OCI-LY3 (cell line): ENCODE measurements at regions not wholly inside any gene's neighbourhood (a gene's known extent, or its start where the extent isn't known, plus 50 kb on each side); places are given as distances from the start of the nearest gene placed in this dataset.
A peak's percentile ranks its signal among the peaks of the same experiment; 100 is the strongest.
"Not testable (repeated sequence)": the region's sequence is repeated elsewhere in the genome, so short reads cannot be mapped to it uniquely, and the experiment has no call there.

Experiments used
- H2AFZ ChIP-seq: fragments of 200-600, 300-600 bp; shearing (Covaris generic); 2 replicates; pipeline ENCODE4 v1.6.0; 2014; ENCODE audit warnings: antibody characterized with exemption, low read depth, low read length
- H3K27ac ChIP-seq: fragments of 200-600, 300-600 bp; sonication (generic); 2 replicates; pipeline ENCODE4 v1.5.1; 2014; ENCODE audit warnings: mild to moderate bottlenecking, low read length, moderate library complexity, mixed read lengths
- H3K27me3 ChIP-seq: fragments of 200-600, 300-600 bp; sonication (generic); 2 replicates; pipeline ENCODE4 v1.6.1; 2014; ENCODE audit warnings: low read depth, low read length, mixed read lengths
- H3K36me3 ChIP-seq: fragments of 200-600, 300-600 bp; sonication (generic); replicated peaks from 2 replicates; pipeline ENCODE3; 2014; ENCODE audit warnings: low read depth, low read length, mixed read lengths
- H3K4me1 ChIP-seq: fragments of 300-600, 200-600 bp; sonication (generic); 2 replicates; pipeline ENCODE4 v1.6.1; 2014; ENCODE audit warnings: low read length, mixed read lengths
- H3K4me2 ChIP-seq: fragments of 200-600, 300-600 bp; sonication (generic); 2 replicates; pipeline ENCODE4 v1.6.1; 2014; ENCODE audit warnings: low read length, mixed read lengths
- H3K4me3 ChIP-seq: fragments of 300-600, 200-600 bp; sonication (generic); 2 replicates; pipeline ENCODE4 v1.5.1; 2014; ENCODE audit warnings: antibody characterized with exemption, mild to moderate bottlenecking, low read length, moderate library complexity
- H3K79me2 ChIP-seq: fragments of 300-600, 200-600 bp; shearing (Covaris generic); 2 replicates; pipeline ENCODE4 v1.6.1; 2014; ENCODE audit warnings: mild to moderate bottlenecking, low read length, mixed read lengths
- H3K9ac ChIP-seq: fragments of 300-600, 200-600 bp; shearing (Covaris generic); 2 replicates; pipeline ENCODE4 v1.6.0; 2014; ENCODE audit warnings: mild to moderate bottlenecking, low read length, moderate library complexity
- H3K9me3 ChIP-seq: fragments of 200-600, 300-600 bp; shearing (Covaris generic); 2 replicates; pipeline ENCODE4 v1.6.1; 2014; ENCODE audit warnings: low read length, mixed read lengths; ENCODE audit not compliant: insufficient read depth
- H4K20me1 ChIP-seq: fragments of 200-600, 300-600 bp; sonication (generic); 2 replicates; pipeline ENCODE4 v1.6.1; 2016; ENCODE audit warnings: low read length, mixed read lengths; ENCODE audit not compliant: insufficient read depth
- CTCF ChIP-seq: fragments of 200-600, 300-600 bp; sonication (generic); IDR thresholded peaks from 2 replicates; pipeline ENCODE4 v1.5.1; 2014; ENCODE audit warnings: antibody characterized with exemption, low read length, low read depth
- EZH2phosphoT487 ChIP-seq: fragments of 200-600 bp; shearing (Covaris generic); IDR thresholded peaks from 2 replicates; pipeline ENCODE4 v1.6.1; 2018; ENCODE audit warnings: antibody characterized with exemption, mixed run types, low read depth

- no peaks in the 10 kb centered on the region for H3K79me2 ChIP-seq
- H3K4me1 ChIP-seq: peaks cover 12% of the 10 kb centered on the region
- H3K9me3 ChIP-seq: no peaks in the 10 kb centered on the region
- no peak overlapping the region for H2AFZ ChIP-seq
- no peak overlapping the region for H3K9ac ChIP-seq
- H3K4me2 ChIP-seq: no peak overlapping the region
- no peak overlapping the region for H3K4me3 ChIP-seq
- no peak overlapping the region for H3K27ac ChIP-seq
- H4K20me1 ChIP-seq: no peaks in the 10 kb centered on the region
- H3K27me3 ChIP-seq: peaks cover 5% of the 10 kb centered on the region; the same call in 1 of the 2 replicates
- no peak for TF ChIP-seq CTCF
- TF ChIP-seq EZH2phosphoT487: no peak
- no peaks in the 10 kb centered on the region for H3K36me3 ChIP-seq
Measured at GRCh38 chr22:22368516-22368915, 123.9 kb downstream of the VPREB1 start.

- TF ChIP-seq CTCF: 0 out of 2 replicates have a peak, but pooled peaks have one; percentile 13
- H3K4me3 ChIP-seq, H3K27ac ChIP-seq, H3K27me3 ChIP-seq, H2AFZ ChIP-seq, H3K79me2 ChIP-seq, H3K9me3 ChIP-seq, H4K20me1 ChIP-seq, H3K9ac ChIP-seq, H3K36me3 ChIP-seq: not testable (repeated sequence)
- Histone ChIP-seq H3K4me1 (peaks cover 12% of the 10 kb centered on the region), H3K4me2 (0 out of 2 replicates have a peak overlapping the region, but pooled peaks have one; percentile 5)
Measured at GRCh38 chr22:22369219-22369963, 124.8 kb downstream of the VPREB1 start.

GRCh38 chr22:22369964-22370270, 125.3 kb downstream of the VPREB1 start:
- Histone ChIP-seq H3K79me2 (no peaks in the 10 kb centered on the region), H3K4me1 (peaks cover 12% of the 10 kb centered on the region), H3K9me3 (no peaks in the 10 kb centered on the region), H2AFZ (no peak overlapping the region), H3K27ac (no peak overlapping the region), H4K20me1 (no peaks in the 10 kb centered on the region), H3K27me3 (peaks cover 5% of the 10 kb centered on the region; the same call in 1 of the 2 replicates), H3K4me3 (no peak overlapping the region), H3K9ac (no peak overlapping the region), H3K36me3 (no peaks in the 10 kb centered on the region), H3K4me2 (0 out of 2 replicates have a peak overlapping the region, but pooled peaks have one; percentile 5)
- TF ChIP-seq CTCF (no peak), EZH2phosphoT487 (no peak)

DNA sequence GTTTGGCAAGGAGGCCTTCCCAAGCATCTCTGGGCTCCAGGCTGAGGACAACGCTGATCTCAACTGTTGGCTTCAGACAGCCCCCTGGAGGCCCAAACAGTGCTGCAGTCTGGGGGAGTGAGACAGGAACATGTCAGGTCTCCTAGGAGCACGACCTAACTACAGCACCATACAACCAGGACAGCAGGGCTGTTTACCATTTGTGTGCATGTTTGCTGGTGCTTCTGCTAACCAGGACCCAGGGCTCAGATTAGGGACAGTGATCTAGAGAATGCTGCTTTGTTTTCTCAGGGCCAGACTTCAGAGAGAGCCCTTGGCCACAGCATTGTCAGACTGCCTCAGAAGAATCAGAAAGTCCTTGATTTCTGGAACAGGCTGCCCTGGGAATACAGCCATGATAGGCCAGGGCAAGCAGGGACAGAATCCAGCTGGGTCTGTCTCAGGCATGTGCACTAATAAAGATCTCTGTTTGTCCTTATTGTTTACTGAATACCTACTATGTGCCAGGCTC, 126.5 kb downstream of the VPREB1 start:
- H3K36me3 ChIP-seq: no peaks in the 10 kb centered on the region
- no peak overlapping the region for H3K9ac ChIP-seq
- H3K4me2 ChIP-seq: no peak overlapping the region
- TF ChIP-seq EZH2phosphoT487 (no peak), CTCF (0 out of 2 replicates have a peak, but pooled peaks have one; percentile 21)
- peaks cover 5% of the 10 kb centered on the region; the same call in 1 of the 2 replicates for H3K27me3 ChIP-seq
- no peaks in the 10 kb centered on the region for H4K20me1 ChIP-seq
- no peak overlapping the region for H2AFZ ChIP-seq
- no peak overlapping the region for H3K4me3 ChIP-seq
- peaks cover 18% of the 10 kb centered on the region for H3K4me1 ChIP-seq
- no peaks in the 10 kb centered on the region for H3K9me3 ChIP-seq
- no peak overlapping the region for H3K27ac ChIP-seq
- H3K79me2 ChIP-seq: no peaks in the 10 kb centered on the region
